Activated T-helper 17 cell treated with anti-CD3 and anti-CD28 coated beads, Interleukin-2, amount 50 U/mL, for 72 hours (primary cell): ENCODE measurements at regions not wholly inside any gene's neighbourhood (a gene's known extent, or its start where the extent isn't known, plus 50 kb on each side); places are given as distances from the start of the nearest gene placed in this dataset.

Experiments
- ATAC-seq: fragments of 150-1000 bp; cut with Tn5 transposase; replicated peaks from 2 replicates; pipeline ENCODE4 v1.10.0; 2021; ENCODE audit warnings: mild to moderate bottlenecking, moderate library complexity
- H3K27ac Mint-ChIP-seq: one replicate; pipeline ENCODE4 v1.8.0; 2022; ENCODE audit warnings: mixed read lengths
- H3K27me3 Mint-ChIP-seq: one replicate; pipeline ENCODE4 v1.8.0; 2022; ENCODE audit warnings: mixed read lengths
- H3K36me3 Mint-ChIP-seq: one replicate; pipeline ENCODE4 v1.8.0; 2022; ENCODE audit warnings: low read depth, mild to moderate bottlenecking, mixed read lengths
- H3K4me1 Mint-ChIP-seq: one replicate; pipeline ENCODE4 v1.8.0; 2022; ENCODE audit warnings: mixed read lengths
- H3K4me3 Mint-ChIP-seq: one replicate; pipeline ENCODE4 v1.8.0; 2022; ENCODE audit warnings: mild to moderate bottlenecking, mixed read lengths
- H3K9me3 Mint-ChIP-seq: one replicate; pipeline ENCODE4 v1.8.0; 2022; ENCODE audit warnings: mixed read lengths

GRCh38 chr2:146238254-146238966 lies 1606.4 kb upstream of the ACVR2A start:
- no peak for ATAC-seq
- no peak overlapping the region for H3K4me3 Mint-ChIP-seq
- H3K4me1 Mint-ChIP-seq = no peaks in the 10 kb centered on the region
- no peaks in the 10 kb centered on the region for H3K36me3 Mint-ChIP-seq
- H3K27ac Mint-ChIP-seq = no peak overlapping the region
- no peaks in the 10 kb centered on the region for H3K27me3 Mint-ChIP-seq
- peaks cover 5% of the 10 kb centered on the region for H3K9me3 Mint-ChIP-seq

- Mint-ChIP-seq H3K36me3 (no peaks in the 10 kb centered on the region), H3K9me3 (peaks cover 5% of the 10 kb centered on the region), H3K4me3 (no peak overlapping the region), H3K4me1 (no peaks in the 10 kb centered on the region), H3K27me3 (no peaks in the 10 kb centered on the region), H3K27ac (no peak overlapping the region)
- ATAC-seq = no peak
These were observed 1609.7 kb upstream of the ACVR2A start for GRCh38 chr2:146235158-146235557.

DNA sequence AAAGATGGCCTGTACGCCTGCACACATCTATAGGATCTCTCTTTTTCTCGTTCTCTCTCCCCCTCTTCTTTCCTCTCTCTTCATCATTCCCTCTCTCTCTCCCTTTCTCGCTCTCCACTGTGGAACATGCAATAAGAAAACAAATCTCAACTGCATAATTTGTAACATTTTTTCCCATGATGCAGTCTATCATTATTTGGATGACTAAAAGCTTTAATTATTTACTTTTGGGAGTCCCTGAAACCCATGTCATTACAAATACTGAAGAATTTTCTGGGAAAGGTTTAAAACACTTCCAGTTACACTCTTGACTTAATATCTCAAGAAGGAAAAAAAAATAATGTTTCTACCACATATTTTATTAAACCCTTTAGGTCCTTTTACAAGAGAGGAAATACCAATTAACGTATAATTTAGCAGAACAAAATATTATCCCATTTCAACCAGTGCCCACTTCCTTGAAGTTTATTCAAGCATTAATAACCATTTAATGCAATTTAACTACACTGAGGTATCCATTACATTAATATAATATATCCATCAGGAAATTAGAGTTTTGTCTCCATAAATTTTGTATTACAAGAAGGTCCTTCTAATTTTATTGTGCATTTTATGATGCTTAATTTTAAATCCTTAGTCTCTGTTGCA lies 1615.2 kb upstream of the ACVR2A start:
- H3K36me3 Mint-ChIP-seq = no peaks in the 10 kb centered on the region
- no peaks in the 10 kb centered on the region for H3K4me1 Mint-ChIP-seq
- no peak overlapping the region for H3K27ac Mint-ChIP-seq
- ATAC-seq = no peak
- H3K9me3 Mint-ChIP-seq = peaks cover 9% of the 10 kb centered on the region
- H3K4me3 Mint-ChIP-seq = no peak overlapping the region
- H3K27me3 Mint-ChIP-seq = no peaks in the 10 kb centered on the region

DNA sequence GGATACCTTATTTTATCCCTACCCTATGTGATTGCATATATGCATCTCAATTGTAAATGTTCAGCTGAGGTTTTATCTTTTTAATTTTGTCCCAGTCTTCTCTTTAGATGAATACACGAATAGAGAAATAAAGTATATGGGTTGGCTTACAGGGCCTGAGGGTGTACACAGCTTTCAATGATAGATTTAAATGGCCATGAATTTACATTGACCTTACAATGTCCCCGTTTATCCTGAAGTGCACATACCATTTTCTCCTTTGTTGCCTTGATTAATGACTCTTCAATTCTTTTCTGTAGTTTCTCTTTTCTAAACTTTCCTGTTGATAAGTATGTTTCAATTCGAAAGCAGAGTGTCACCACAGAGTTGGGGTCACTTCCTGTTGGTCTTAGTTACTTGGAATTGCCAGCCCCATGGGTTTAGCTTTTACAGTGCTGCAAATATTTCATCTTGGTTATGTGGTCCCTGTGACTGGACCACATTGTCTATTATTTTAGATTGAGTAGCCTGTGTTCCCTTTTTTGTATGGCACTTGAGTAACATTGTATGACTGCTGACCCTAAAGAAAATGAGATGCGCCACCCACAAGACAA lies 1616.3 kb upstream of the ACVR2A start:
- no peaks in the 10 kb centered on the region for H3K36me3 Mint-ChIP-seq
- no peak overlapping the region for H3K27ac Mint-ChIP-seq
- H3K27me3 Mint-ChIP-seq = no peaks in the 10 kb centered on the region
- no peaks in the 10 kb centered on the region for H3K4me1 Mint-ChIP-seq
- peaks cover 9% of the 10 kb centered on the region for H3K9me3 Mint-ChIP-seq
- H3K4me3 Mint-ChIP-seq = no peak overlapping the region
- no peak for ATAC-seq

- no peak for ATAC-seq
- Mint-ChIP-seq H3K27ac (no peak overlapping the region), H3K27me3 (no peaks in the 10 kb centered on the region), H3K36me3 (no peaks in the 10 kb centered on the region), H3K4me3 (no peak overlapping the region), H3K4me1 (no peaks in the 10 kb centered on the region), H3K9me3 (peaks cover 9% of the 10 kb centered on the region)
These were observed 1616.8 kb upstream of the ACVR2A start for GRCh38 chr2:146228020-146228393.

DNA sequence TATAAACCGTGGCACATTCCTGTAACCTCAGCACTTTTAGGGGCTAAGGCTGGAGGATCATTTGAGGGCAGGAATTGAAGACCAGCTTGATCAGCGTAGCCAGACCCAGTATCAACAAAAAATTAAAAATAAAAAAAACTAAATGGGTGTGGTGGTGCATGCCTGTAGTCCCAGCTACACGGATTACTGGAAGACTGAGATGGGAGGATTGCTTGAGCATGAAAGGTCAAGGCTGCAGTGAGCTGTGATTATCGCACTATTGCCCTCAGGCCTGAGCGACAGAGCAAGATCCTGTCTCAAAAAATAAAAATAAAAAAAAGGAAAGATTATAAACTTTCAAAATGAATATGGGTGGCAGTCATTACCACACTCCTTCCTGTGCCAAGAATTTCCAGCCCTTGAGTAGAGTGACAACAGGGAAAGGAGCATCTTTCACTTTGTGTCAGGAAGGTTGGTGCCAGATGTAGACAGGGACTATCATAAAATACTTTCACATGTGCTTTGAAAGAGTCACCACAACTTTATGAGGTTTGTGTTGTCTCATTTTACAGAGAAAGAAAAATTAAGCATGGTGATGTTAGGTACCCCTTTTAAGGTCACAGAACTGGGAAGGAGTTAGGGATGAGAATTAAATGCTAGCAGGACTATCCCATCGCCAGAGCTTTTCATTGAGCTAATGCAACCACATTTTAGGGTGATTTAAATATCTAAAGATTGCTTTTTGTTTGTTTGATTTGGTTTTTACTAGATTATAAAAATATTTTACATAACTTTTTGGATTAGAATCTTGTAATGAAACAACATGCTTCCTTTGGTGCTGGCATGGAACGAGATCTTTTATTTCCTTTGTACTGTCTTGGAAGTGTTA lies 1617.4 kb upstream of the ACVR2A start:
- peaks cover 9% of the 10 kb centered on the region for H3K9me3 Mint-ChIP-seq
- no peaks in the 10 kb centered on the region for H3K27me3 Mint-ChIP-seq
- H3K36me3 Mint-ChIP-seq = no peaks in the 10 kb centered on the region
- H3K27ac Mint-ChIP-seq = no peak overlapping the region
- no peak for ATAC-seq
- no peaks in the 10 kb centered on the region for H3K4me1 Mint-ChIP-seq
- no peak overlapping the region for H3K4me3 Mint-ChIP-seq

GRCh38 chr2:146226077-146226476 lies 1618.8 kb upstream of the ACVR2A start:
- ATAC-seq = no peak

GRCh38 chr2:146221826-146222225 lies 1623.0 kb upstream of the ACVR2A start:
- peaks cover 9% of the 10 kb centered on the region for H3K9me3 Mint-ChIP-seq
- no peaks in the 10 kb centered on the region for H3K27me3 Mint-ChIP-seq
- H3K27ac Mint-ChIP-seq = no peak overlapping the region
- no peaks in the 10 kb centered on the region for H3K36me3 Mint-ChIP-seq
- H3K4me3 Mint-ChIP-seq = no peak overlapping the region
- ATAC-seq = no peak
- H3K4me1 Mint-ChIP-seq = no peaks in the 10 kb centered on the region

More at GRCh38 chr2:146226077-146226476, 1618.8 kb upstream of the ACVR2A start:
- peaks cover 9% of the 10 kb centered on the region for H3K9me3 Mint-ChIP-seq
- H3K36me3 Mint-ChIP-seq = no peaks in the 10 kb centered on the region
- H3K4me1 Mint-ChIP-seq = no peaks in the 10 kb centered on the region
- no peak overlapping the region for H3K27ac Mint-ChIP-seq
- no peaks in the 10 kb centered on the region for H3K27me3 Mint-ChIP-seq
- H3K4me3 Mint-ChIP-seq = no peak overlapping the region

GRCh38 chr2:146220957-146221356 lies 1623.9 kb upstream of the ACVR2A start:
- no peaks in the 10 kb centered on the region for H3K36me3 Mint-ChIP-seq
- no peaks in the 10 kb centered on the region for H3K27me3 Mint-ChIP-seq
- H3K4me3 Mint-ChIP-seq = no peak overlapping the region
- no peaks in the 10 kb centered on the region for H3K4me1 Mint-ChIP-seq
- ATAC-seq = no peak
- peaks cover 14% of the 10 kb centered on the region for H3K9me3 Mint-ChIP-seq
- no peak overlapping the region for H3K27ac Mint-ChIP-seq

GRCh38 chr2:146214394-146214929 lies 1630.4 kb upstream of the ACVR2A start:
- no peak overlapping the region for H3K4me3 Mint-ChIP-seq
- ATAC-seq = no peak
- H3K27me3 Mint-ChIP-seq = no peaks in the 10 kb centered on the region
- H3K9me3 Mint-ChIP-seq = peaks cover 12% of the 10 kb centered on the region
- H3K27ac Mint-ChIP-seq = no peak overlapping the region
- H3K36me3 Mint-ChIP-seq = no peaks in the 10 kb centered on the region
- H3K4me1 Mint-ChIP-seq = no peaks in the 10 kb centered on the region

DNA sequence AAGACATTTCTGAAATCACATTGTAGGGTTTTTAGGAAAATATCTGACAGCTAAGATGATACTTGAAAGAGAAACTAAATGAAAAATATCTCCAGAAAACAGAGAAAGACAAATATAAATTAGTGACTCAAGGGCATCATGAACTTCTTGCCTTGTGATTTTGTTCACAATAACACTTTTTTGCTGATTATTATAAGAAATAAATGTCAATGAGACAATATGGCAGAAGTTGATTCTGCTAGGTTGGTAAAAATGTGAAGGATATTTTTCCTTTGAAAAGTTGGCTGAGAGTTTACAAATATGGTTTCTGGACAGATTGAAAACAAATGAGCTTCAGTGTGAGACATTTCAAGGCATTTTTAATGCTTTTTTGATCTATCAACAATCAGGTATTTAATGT lies 1631.2 kb upstream of the ACVR2A start:
- Mint-ChIP-seq H3K4me1 (no peaks in the 10 kb centered on the region), H3K36me3 (no peaks in the 10 kb centered on the region), H3K27me3 (no peaks in the 10 kb centered on the region), H3K9me3 (peaks cover 12% of the 10 kb centered on the region), H3K4me3 (no peak overlapping the region), H3K27ac (no peak overlapping the region)
- no peak for ATAC-seq

DNA sequence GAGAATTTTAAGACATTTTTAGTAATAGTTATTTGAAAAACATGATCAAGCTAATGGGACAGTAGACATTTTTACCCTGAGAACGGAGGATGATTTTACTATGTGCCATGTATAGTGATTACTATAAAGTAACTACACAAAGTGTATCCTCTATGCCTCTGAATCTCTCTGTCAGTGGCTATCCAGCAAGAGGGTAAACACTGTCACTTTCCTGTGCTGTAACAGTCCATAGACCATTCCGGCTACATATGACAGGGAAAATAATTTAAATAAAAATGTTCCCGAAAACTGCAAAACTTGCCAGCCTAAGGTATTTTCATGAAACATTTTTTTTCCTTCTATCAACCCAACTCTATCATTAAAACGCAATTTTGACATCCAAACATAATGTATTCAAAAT lies 1632.2 kb upstream of the ACVR2A start:
- Mint-ChIP-seq H3K27me3 (no peaks in the 10 kb centered on the region), H3K9me3 (peaks cover 12% of the 10 kb centered on the region), H3K4me3 (no peak overlapping the region), H3K27ac (no peak overlapping the region), H3K4me1 (no peaks in the 10 kb centered on the region), H3K36me3 (no peaks in the 10 kb centered on the region)
- ATAC-seq = no peak

DNA sequence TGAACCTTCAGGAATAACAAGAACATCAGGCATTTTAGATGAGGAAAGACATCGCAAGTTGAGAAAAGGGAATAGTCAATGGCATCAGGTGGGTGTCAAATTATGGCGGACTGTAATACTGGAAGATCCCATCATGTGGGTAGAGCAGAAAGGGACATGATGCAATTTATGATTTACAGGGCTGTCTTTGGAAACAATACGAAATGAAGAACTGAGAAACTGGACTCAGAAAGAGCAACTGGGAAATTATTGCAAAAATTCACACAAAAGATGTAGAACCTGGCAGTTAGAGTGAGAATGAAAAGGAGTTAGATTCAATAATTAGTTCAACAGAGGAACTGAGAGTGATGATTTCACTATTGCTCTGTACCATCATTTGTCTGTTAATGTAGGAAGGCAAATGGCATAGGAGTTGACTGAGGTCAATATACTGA lies 1635.0 kb upstream of the ACVR2A start:
- ATAC-seq = no peak
- H3K27ac Mint-ChIP-seq = no peak overlapping the region
- H3K4me1 Mint-ChIP-seq = no peaks in the 10 kb centered on the region
- H3K36me3 Mint-ChIP-seq = no peaks in the 10 kb centered on the region
- H3K27me3 Mint-ChIP-seq = no peaks in the 10 kb centered on the region
- H3K4me3 Mint-ChIP-seq = no peak overlapping the region
- peaks cover 10% of the 10 kb centered on the region for H3K9me3 Mint-ChIP-seq

GRCh38 chr2:146207901-146208300 lies 1636.9 kb upstream of the ACVR2A start:
- ATAC-seq = no peak
- Mint-ChIP-seq H3K4me3 (no peak overlapping the region), H3K36me3 (no peaks in the 10 kb centered on the region), H3K4me1 (no peaks in the 10 kb centered on the region), H3K9me3 (peaks cover 10% of the 10 kb centered on the region), H3K27ac (no peak overlapping the region), H3K27me3 (no peaks in the 10 kb centered on the region)
